Right lobe of liver (tissue), 6 donors: ENCODE measurements at regions not wholly inside any gene's neighbourhood (a gene's known extent, or its start where the extent isn't known, plus 50 kb on each side); places are given as distances from the start of the nearest gene placed in this dataset.
A peak's percentile ranks its signal among the peaks of the same experiment; 100 is the strongest.

Experiments used
- ATAC-seq, 4 donors: fragments of 200-7000 bp; cut with Tn5 transposase; one replicate each; pipeline ENCODE4 v1.9.1; 2020; ENCODE audit warnings: mild to moderate bottlenecking in 4 of 4, moderate library complexity in 4 of 4
- DNase-seq, 3 donors: peaks; one replicate each; pipeline ENCODE4 v3.0.0-alpha.2; 2020
- H3K27ac ChIP-seq, 3 donors: fragments of 200-600 bp; one replicate each; pipeline ENCODE4 v1.8.0; 2022
- H3K27me3 ChIP-seq, 2 donors: fragments of 200-600 bp; one replicate each; pipeline ENCODE4 v1.8.0; 2022
- H3K36me3 ChIP-seq, 4 donors: fragments of 200-600 bp; sonication (generic) in 1 of 4; one replicate each; pipeline versions ENCODE4 v1.5.1 to v1.8.0; 2017 to 2022; ENCODE audit warnings: control low read depth in 1 of 4
- H3K4me1 ChIP-seq, 4 donors: fragments of 200-600 bp; sonication (generic) in 1 of 4; one replicate each; pipeline versions ENCODE4 v1.5.1 to v1.8.0; 2017 to 2022; ENCODE audit warnings: control low read depth in 1 of 4
- H3K4me3 ChIP-seq, 3 donors: fragments of 200-600 bp; one replicate each; pipeline ENCODE4 v1.8.0; 2022
- H3K9me3 ChIP-seq, 4 donors: fragments of 200-600 bp; sonication (generic) in 1 of 4; one replicate each; pipeline versions ENCODE4 v1.5.1 to v1.8.0; 2017 to 2022; ENCODE audit warnings: control low read depth in 1 of 4
- CTCF ChIP-seq, 4 donors: fragments of 200-600 bp in 3 of 4; fragments of 450-650 bp in 1 of 4; IDR thresholded peaks; one replicate each; pipeline versions ENCODE4 v1.5.1 to v1.8.0; 2016 to 2022; ENCODE audit warnings: antibody characterized with exemption in 4 of 4, mild to moderate bottlenecking in 2 of 4
- POLR2A ChIP-seq: fragments of 450-650 bp; IDR thresholded peaks from one replicate; pipeline ENCODE4 v1.6.1; 2017; ENCODE audit warnings: antibody characterized with exemption, mild to moderate bottlenecking
- WGBS: methylation state at CpG from one replicate; pipeline ENCODE4 v1.1.6; 2018; ENCODE audit warnings: low coverage, low lambda C conversion rate; ENCODE audit not compliant: insufficient coverage; ENCODE audit errors: missing lambda C conversion rate; 5-methylcytosine and 5-hydroxymethylcytosine counted together
- intact Hi-C, 2 donors: fragments of 100-400 bp; cut with DNase I; formaldehyde crosslinking; loops; one replicate each; pipeline versions ENCODE4 v1.11.2 to v1.14.1; 2022
- donor health status: DM: no; HTN: yes; CAD: no.
- donor health status: DM: no; HTN: no; CAD: no.
- donor health status: DM: no; HTN: no; CAD: no.
- donor health status: DM: no; HTN: yes; CAD: no.
- donor health status: DM: no; HTN: yes; CAD: no.

GRCh38 chr6:143594647-143595046 lies 83.1 kb upstream of the PHACTR2 start:
- TF ChIP-seq POLR2A: no peak
- ATAC-seq: peak in 2 of 4 donors; percentile 43 to 76

GRCh38 chr6:143592335-143592734 lies 80.8 kb upstream of the FUCA2 start:
- DNase-seq (no peak), ATAC-seq (no peak)
- no peaks in the 10 kb centered on the region for H3K36me3 ChIP-seq
- H3K27me3 ChIP-seq: no peaks in the 10 kb centered on the region
- 69% methylated on average over 4 of the region's 6 CpGs for WGBS
- TF ChIP-seq CTCF (IDR thresholded peaks at IDR 0.05): peak in 2 of 4 donors; percentile 8 to 11
- no peak for TF ChIP-seq POLR2A
- no peaks in the 10 kb centered on the region for H3K9me3 ChIP-seq
- no peak overlapping the region for H3K4me3 ChIP-seq
- intact Hi-C loops: no loop called here
- H3K4me1 ChIP-seq: peaks cover 0 to 7% (median 0%) of the 10 kb centered on the region in 4 donors
- no peak overlapping the region for H3K27ac ChIP-seq

More at GRCh38 chr6:143594647-143595046, 83.1 kb upstream of the PHACTR2 start:
- WGBS: 72% methylated on average over 2 of the region's 4 CpGs
- peak in 1 of 3 donors; percentile 42 for DNase-seq
- Histone ChIP-seq H3K9me3 (no peaks in the 10 kb centered on the region), H3K4me1 (peaks cover 0 to 7% (median 0%) of the 10 kb centered on the region in 4 donors), H3K4me3 (no peak overlapping the region), H3K36me3 (no peaks in the 10 kb centered on the region), H3K27ac (peak overlapping the region in 1 of 3 donors; percentile 59), H3K27me3 (no peaks in the 10 kb centered on the region)
- intact Hi-C loops: no loop called here

- H3K27ac ChIP-seq: no peak overlapping the region
- no peak for ATAC-seq
- TF ChIP-seq POLR2A (no peak), CTCF (IDR thresholded peaks at IDR 0.05) (no peak)
- intact Hi-C loops: no loop called here
- peaks cover 0 to 7% (median 0%) of the 10 kb centered on the region in 4 donors for H3K4me1 ChIP-seq
- no peaks in the 10 kb centered on the region for H3K27me3 ChIP-seq
- H3K9me3 ChIP-seq: no peaks in the 10 kb centered on the region
- H3K36me3 ChIP-seq: no peaks in the 10 kb centered on the region
- DNase-seq: no peak
- H3K4me3 ChIP-seq: no peak overlapping the region
- WGBS: 100% methylated on average over 3 of the region's 4 CpGs
These were observed 79.9 kb upstream of the FUCA2 start for GRCh38 chr6:143591441-143591840.

GRCh38 chr6:143589162-143589561 lies 77.6 kb upstream of the FUCA2 start:
- Histone ChIP-seq H3K27me3 (no peaks in the 10 kb centered on the region), H3K9me3 (no peaks in the 10 kb centered on the region), H3K4me1 (no peaks in the 10 kb centered on the region), H3K4me3 (no peak overlapping the region), H3K27ac (no peak overlapping the region), H3K36me3 (no peaks in the 10 kb centered on the region)
- WGBS: 77% methylated on average over 4 of the region's 4 CpGs
- ATAC-seq: no peak
- no peak for TF ChIP-seq POLR2A
- no peak for TF ChIP-seq CTCF (IDR thresholded peaks at IDR 0.05)
- intact Hi-C loops: no loop called here
- no peak for DNase-seq

GRCh38 chr6:143586557-143586956 lies 75.0 kb upstream of the FUCA2 start:
- intact Hi-C loops: no loop called here
- no peak for DNase-seq
- H3K9me3 ChIP-seq: no peaks in the 10 kb centered on the region
- peaks cover 0 to 17% (median 0%) of the 10 kb centered on the region in 4 donors for H3K4me1 ChIP-seq
- H3K27me3 ChIP-seq: no peaks in the 10 kb centered on the region
- ATAC-seq: no peak
- no peaks in the 10 kb centered on the region for H3K36me3 ChIP-seq
- H3K27ac ChIP-seq: no peak overlapping the region
- TF ChIP-seq POLR2A (no peak), CTCF (IDR thresholded peaks at IDR 0.05) (no peak)
- no peak overlapping the region for H3K4me3 ChIP-seq
- 88% methylated on average over 5 of the region's 6 CpGs for WGBS
